Liver (tissue), 8 donors: ENCODE measurements at regions not wholly inside any gene's neighbourhood (a gene's known extent, or its start where the extent isn't known, plus 50 kb on each side); places are given as distances from the start of the nearest gene placed in this dataset.

Source experiments
- DNase-seq: peaks from one replicate; pipeline ENCODE4 v3.0.0-alpha.2; 2017; ENCODE audit warnings: low spot score
- H3K27ac ChIP-seq, 2 donors: one replicate each; pipeline ENCODE4 v1.7.0; 2013; ENCODE audit warnings: inconsistent platforms in 2 of 2, low read length in 2 of 2, control low read depth in 1 of 2, low read depth in 1 of 2, mild to moderate bottlenecking in 1 of 2
- H3K27me3 ChIP-seq, 4 donors: one replicate each; pipeline versions ENCODE4 v1.6.1 to v1.7.0; 2013; ENCODE audit warnings: low read length in 3 of 4, inconsistent platforms in 1 of 4, mild to moderate bottlenecking in 1 of 4, moderate library complexity in 1 of 4; ENCODE audit not compliant: control insufficient read depth in 4 of 4, insufficient read depth in 4 of 4
- H3K36me3 ChIP-seq, 4 donors: one replicate each; pipeline versions ENCODE4 v1.6.1 to v1.7.0; 2013; ENCODE audit warnings: low read length in 3 of 4, mild to moderate bottlenecking in 3 of 4, low read depth in 1 of 4, moderate library complexity in 1 of 4; ENCODE audit not compliant: control insufficient read depth in 4 of 4, insufficient read depth in 3 of 4
- H3K4me1 ChIP-seq, 4 donors: one replicate each; pipeline versions ENCODE4 v1.6.1 to v1.7.0; 2013; ENCODE audit warnings: low read length in 3 of 4, mild to moderate bottlenecking in 3 of 4, moderate library complexity in 1 of 4; ENCODE audit not compliant: control insufficient read depth in 4 of 4, insufficient read depth in 4 of 4
- H3K4me3 ChIP-seq, 3 donors: one replicate each; pipeline versions ENCODE4 v1.6.1 to v1.7.0; 2013; ENCODE audit warnings: low read length in 3 of 3, control low read depth in 1 of 3, low read depth in 1 of 3, mild to moderate bottlenecking in 1 of 3
- H3K9ac ChIP-seq, 2 donors: one replicate each; pipeline ENCODE4 v1.7.0; 2013; ENCODE audit warnings: low read length in 2 of 2, mild to moderate bottlenecking in 2 of 2, moderate library complexity in 2 of 2, control low read depth in 1 of 2, low read depth in 1 of 2
- H3K9me3 ChIP-seq, 4 donors: one replicate each; pipeline versions ENCODE4 v1.6.1 to v1.7.0; 2013; ENCODE audit warnings: low read length in 3 of 4; ENCODE audit not compliant: control insufficient read depth in 4 of 4
- ATF3 ChIP-seq: IDR thresholded peaks from 2 replicates; pipeline ENCODE4 v1.6.1; 2016; ENCODE audit warnings: antibody characterized with exemption
- CTCF ChIP-seq: fragments of 150-350 bp; IDR thresholded peaks from 2 replicates; pipeline ENCODE4 v1.5.1; 2017; ENCODE audit warnings: improper control_type of control experiment, low read depth, low read length; ENCODE audit not compliant: missing input control
- EGR1 ChIP-seq, 2 donors: IDR thresholded peaks; 2 replicates each; pipeline ENCODE4 v1.6.1; 2016 to 2018; ENCODE audit warnings: antibody characterized with exemption in 2 of 2, low read depth in 2 of 2
- FOXA1 ChIP-seq: IDR thresholded peaks from 2 replicates; pipeline ENCODE4 v1.6.1; 2016; ENCODE audit warnings: antibody characterized with exemption
- FOXA2 ChIP-seq: IDR thresholded peaks from 2 replicates; pipeline ENCODE4 v1.6.1; 2016; ENCODE audit warnings: antibody characterized with exemption
- GABPA ChIP-seq, 2 donors: IDR thresholded peaks in 1 of 2; conservative IDR thresholded peaks in 1 of 2; 2 replicates each; pipeline ENCODE4 v1.6.1; 2016; ENCODE audit warnings: antibody characterized with exemption in 2 of 2, mild to moderate bottlenecking in 1 of 2, moderate library complexity in 1 of 2
- HNF4A ChIP-seq, 2 donors: conservative IDR thresholded peaks; 2 replicates each; pipeline ENCODE4 v1.6.1; 2016; ENCODE audit warnings: antibody characterized with exemption in 2 of 2, mild to moderate bottlenecking in 2 of 2
- HNF4G ChIP-seq: IDR thresholded peaks from 2 replicates; pipeline ENCODE4 v1.6.1; 2016; ENCODE audit warnings: antibody characterized with exemption
- JUND ChIP-seq, 2 donors: IDR thresholded peaks; 2 replicates each; pipeline ENCODE4 v1.6.1; 2016; ENCODE audit warnings: antibody characterized with exemption in 2 of 2
- MAX ChIP-seq: IDR thresholded peaks from 2 replicates; pipeline ENCODE4 v1.6.1; 2016; ENCODE audit warnings: antibody characterized with exemption
- NR2F2 ChIP-seq: IDR thresholded peaks from 2 replicates; pipeline ENCODE4 v1.6.1; 2016; ENCODE audit warnings: antibody characterized with exemption
- RAD21 ChIP-seq, 2 donors: IDR thresholded peaks; 2 replicates each; pipeline ENCODE4 v1.6.1; 2016; ENCODE audit warnings: antibody characterized with exemption in 2 of 2, mild to moderate bottlenecking in 2 of 2
- REST ChIP-seq: IDR thresholded peaks from 2 replicates; pipeline ENCODE4 v1.6.1; 2016; ENCODE audit warnings: antibody characterized with exemption, mild to moderate bottlenecking
- RXRA ChIP-seq, 2 donors: IDR thresholded peaks; 2 replicates each; pipeline ENCODE4 v1.6.1; 2017 to 2018; ENCODE audit warnings: antibody characterized with exemption in 2 of 2, mild to moderate bottlenecking in 1 of 2
- SP1 ChIP-seq: IDR thresholded peaks from 2 replicates; pipeline ENCODE4 v1.6.1; 2018; ENCODE audit warnings: antibody characterized with exemption, mild to moderate bottlenecking
- TAF1 ChIP-seq: conservative IDR thresholded peaks from 2 replicates; pipeline ENCODE4 v1.6.1; 2016; ENCODE audit warnings: antibody characterized with exemption, mild to moderate bottlenecking
- YY1 ChIP-seq: IDR thresholded peaks from 2 replicates; pipeline ENCODE4 v1.6.1; 2016; ENCODE audit warnings: antibody characterized with exemption, mild to moderate bottlenecking
- whole genome bisulfite sequencing: extraction: QIAGEN DNeasy Blood & Tissue Kit; methylation state at CpG from one replicate; pipeline ENCODE4 v1.1.7; 2013; 5-methylcytosine and 5-hydroxymethylcytosine counted together
- TF ChIP-seq, protein P1 (sequence below): IDR thresholded peaks from 2 replicates; pipeline ENCODE4 v1.6.1; 2016; ENCODE audit warnings: antibody characterized with exemption
- donor health status: healthy.
- donor health status: healthy.
- donor health status: healthy.
- donor health status: healthy.
- donor health status: healthy.

- no peak overlapping the region for H3K9ac ChIP-seq
- no peaks in the 10 kb centered on the region for H3K9me3 ChIP-seq
- H3K4me1 ChIP-seq, result peaks cover 0 to 2% (median 1%) of the 10 kb centered on the region in 4 donors
- no peaks in the 10 kb centered on the region for H3K27me3 ChIP-seq
- no peak for DNase-seq
- no peak for TF ChIP-seq FOXA1
- no peak for TF ChIP-seq JUND (IDR thresholded peaks at IDR 0.05)
- no peak for TF ChIP-seq YY1
- no peak for TF ChIP-seq EGR1 (IDR thresholded peaks at IDR 0.05; ENCODE audit: low read depth in 2 of 2)
- no peak for TF ChIP-seq HNF4A (conservative IDR thresholded peaks at IDR 0.05)
- no peak for TF ChIP-seq RAD21 (IDR thresholded peaks at IDR 0.05)
- no peak for TF ChIP-seq REST
- no peak for TF ChIP-seq CTCF
- TF ChIP-seq, protein P1, sequence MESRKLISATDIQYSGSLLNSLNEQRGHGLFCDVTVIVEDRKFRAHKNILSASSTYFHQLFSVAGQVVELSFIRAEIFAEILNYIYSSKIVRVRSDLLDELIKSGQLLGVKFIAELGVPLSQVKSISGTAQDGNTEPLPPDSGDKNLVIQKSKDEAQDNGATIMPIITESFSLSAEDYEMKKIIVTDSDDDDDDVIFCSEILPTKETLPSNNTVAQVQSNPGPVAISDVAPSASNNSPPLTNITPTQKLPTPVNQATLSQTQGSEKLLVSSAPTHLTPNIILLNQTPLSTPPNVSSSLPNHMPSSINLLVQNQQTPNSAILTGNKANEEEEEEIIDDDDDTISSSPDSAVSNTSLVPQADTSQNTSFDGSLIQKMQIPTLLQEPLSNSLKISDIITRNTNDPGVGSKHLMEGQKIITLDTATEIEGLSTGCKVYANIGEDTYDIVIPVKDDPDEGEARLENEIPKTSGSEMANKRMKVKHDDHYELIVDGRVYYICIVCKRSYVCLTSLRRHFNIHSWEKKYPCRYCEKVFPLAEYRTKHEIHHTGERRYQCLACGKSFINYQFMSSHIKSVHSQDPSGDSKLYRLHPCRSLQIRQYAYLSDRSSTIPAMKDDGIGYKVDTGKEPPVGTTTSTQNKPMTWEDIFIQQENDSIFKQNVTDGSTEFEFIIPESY, result no peak
- TF ChIP-seq MAX, result no peak
- TF ChIP-seq RXRA (IDR thresholded peaks at IDR 0.05), result no peak
- no peak for TF ChIP-seq FOXA2
- no peak for TF ChIP-seq GABPA (IDR thresholded peaks at IDR 0.05 in 1 of 2, conservative IDR thresholded peaks at IDR 0.05 in 1 of 2)
- TF ChIP-seq HNF4G, result no peak
- TF ChIP-seq ATF3, result no peak
- no peak for TF ChIP-seq NR2F2
- no peak for TF ChIP-seq TAF1
- no peak for TF ChIP-seq SP1
- H3K4me3 ChIP-seq, result no peak overlapping the region
- H3K27ac ChIP-seq, result no peak overlapping the region
- no peaks in the 10 kb centered on the region for H3K36me3 ChIP-seq
- 81% methylated on average over 5 of the region's 5 CpGs for WGBS
Measured at GRCh38 chr5:5884593-5884992, 462.1 kb downstream of the ICE1 start.
